ENCODE measurements at regions not wholly inside any gene's neighbourhood (a gene's known extent, or its start where the extent isn't known, plus 50 kb on each side); places are given as distances from the start of the nearest gene placed in this dataset.

DNA sequence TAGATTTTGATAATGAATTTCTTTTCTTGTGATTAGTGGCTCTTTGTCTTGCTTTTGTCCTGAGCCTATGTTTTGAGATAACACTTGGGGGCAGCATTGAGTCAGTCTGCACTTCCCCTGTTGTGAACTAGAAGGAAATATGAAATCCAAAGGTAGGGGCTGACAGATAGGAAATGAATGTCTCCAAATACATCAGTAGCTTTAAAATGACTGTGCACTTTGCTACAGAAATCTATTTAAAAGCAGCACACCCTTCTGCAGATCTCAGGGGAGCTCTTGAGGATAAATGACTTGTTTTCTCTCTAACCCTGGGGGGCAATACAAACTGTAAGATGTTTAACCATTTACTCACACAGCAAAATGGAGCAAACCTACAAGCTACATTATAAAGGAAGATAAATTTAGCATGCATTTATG lies 176.0 kb upstream of the MYO3A start:
- TF ChIP-seq, protein P1, sequence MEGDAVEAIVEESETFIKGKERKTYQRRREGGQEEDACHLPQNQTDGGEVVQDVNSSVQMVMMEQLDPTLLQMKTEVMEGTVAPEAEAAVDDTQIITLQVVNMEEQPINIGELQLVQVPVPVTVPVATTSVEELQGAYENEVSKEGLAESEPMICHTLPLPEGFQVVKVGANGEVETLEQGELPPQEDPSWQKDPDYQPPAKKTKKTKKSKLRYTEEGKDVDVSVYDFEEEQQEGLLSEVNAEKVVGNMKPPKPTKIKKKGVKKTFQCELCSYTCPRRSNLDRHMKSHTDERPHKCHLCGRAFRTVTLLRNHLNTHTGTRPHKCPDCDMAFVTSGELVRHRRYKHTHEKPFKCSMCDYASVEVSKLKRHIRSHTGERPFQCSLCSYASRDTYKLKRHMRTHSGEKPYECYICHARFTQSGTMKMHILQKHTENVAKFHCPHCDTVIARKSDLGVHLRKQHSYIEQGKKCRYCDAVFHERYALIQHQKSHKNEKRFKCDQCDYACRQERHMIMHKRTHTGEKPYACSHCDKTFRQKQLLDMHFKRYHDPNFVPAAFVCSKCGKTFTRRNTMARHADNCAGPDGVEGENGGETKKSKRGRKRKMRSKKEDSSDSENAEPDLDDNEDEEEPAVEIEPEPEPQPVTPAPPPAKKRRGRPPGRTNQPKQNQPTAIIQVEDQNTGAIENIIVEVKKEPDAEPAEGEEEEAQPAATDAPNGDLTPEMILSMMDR (IDR thresholded peaks at IDR 0.05; ENCODE audit: low read depth, low read length), result peak; percentile 73
- TF ChIP-seq EZH2phosphoT487 (IDR thresholded peaks at IDR 0.05; ENCODE audit: low read depth), result no peak
